Osteocyte (in vitro differentiated cells): ENCODE measurements at regions not wholly inside any gene's neighbourhood (a gene's known extent, or its start where the extent isn't known, plus 50 kb on each side); places are given as distances from the start of the nearest gene placed in this dataset.

Experiments used
- DNase-seq: peaks from one replicate; pipeline ENCODE4 v3.0.0; 2021; ENCODE audit warnings: mixed read lengths; ENCODE audit not compliant: unreplicated experiment; ENCODE audit errors: extremely low spot score
- H3K27ac Mint-ChIP-seq: one replicate; pipeline ENCODE4 v1.8.0; 2021; ENCODE audit warnings: mild to moderate bottlenecking, mixed read lengths; ENCODE audit not compliant: unreplicated experiment
- H3K27me3 Mint-ChIP-seq: one replicate; pipeline ENCODE4 v1.8.0; 2021; ENCODE audit warnings: mixed read lengths; ENCODE audit not compliant: unreplicated experiment
- H3K36me3 Mint-ChIP-seq: one replicate; pipeline ENCODE4 v1.8.0; 2021; ENCODE audit warnings: mixed read lengths; ENCODE audit not compliant: unreplicated experiment
- H3K4me1 Mint-ChIP-seq: one replicate; pipeline ENCODE4 v1.8.0; 2021; ENCODE audit warnings: mixed read lengths; ENCODE audit not compliant: unreplicated experiment
- H3K4me3 Mint-ChIP-seq: one replicate; pipeline ENCODE4 v1.8.0; 2021; ENCODE audit warnings: mild to moderate bottlenecking, moderate library complexity, mixed read lengths; ENCODE audit not compliant: unreplicated experiment
- H3K9me3 Mint-ChIP-seq: one replicate; pipeline ENCODE4 v1.8.0; 2021; ENCODE audit warnings: mixed read lengths; ENCODE audit not compliant: unreplicated experiment
- CTCF ChIP-seq: fragments of 200-600 bp; sonication (generic); IDR thresholded peaks from 2 replicates; pipeline ENCODE4 v1.5.0; 2021; ENCODE audit warnings: antibody characterized with exemption, mild to moderate bottlenecking, moderate library complexity

- Mint-ChIP-seq H3K9me3 (no peaks in the 10 kb centered on the region), H3K36me3 (peaks cover 3% of the 10 kb centered on the region), H3K27ac (no peak overlapping the region), H3K27me3 (no peaks in the 10 kb centered on the region), H3K4me1 (peaks cover 24% of the 10 kb centered on the region), H3K4me3 (no peak overlapping the region)
- DNase-seq: no peak
- no peak for TF ChIP-seq CTCF
Measured at GRCh38 chr15:81955382-81956062, 90.3 kb downstream of the MEX3B start.

GRCh38 chr15:81954158-81954783 is 91.5 kb downstream of the MEX3B start:
- no peak overlapping the region for H3K27ac Mint-ChIP-seq
- H3K4me1 Mint-ChIP-seq: peaks cover 24% of the 10 kb centered on the region
- H3K9me3 Mint-ChIP-seq: no peaks in the 10 kb centered on the region
- H3K27me3 Mint-ChIP-seq: no peaks in the 10 kb centered on the region
- H3K36me3 Mint-ChIP-seq: peaks cover 3% of the 10 kb centered on the region
- no peak for DNase-seq
- no peak overlapping the region for H3K4me3 Mint-ChIP-seq
- no peak for TF ChIP-seq CTCF

GRCh38 chr15:81950841-81951414 is 94.9 kb downstream of the MEX3B start:
- H3K27ac Mint-ChIP-seq: peak overlapping the region; percentile 1
- H3K9me3 Mint-ChIP-seq: no peaks in the 10 kb centered on the region
- no peak overlapping the region for H3K4me3 Mint-ChIP-seq
- no peak for TF ChIP-seq CTCF
- no peak for DNase-seq
- H3K4me1 Mint-ChIP-seq: peaks cover 36% of the 10 kb centered on the region
- H3K27me3 Mint-ChIP-seq: no peaks in the 10 kb centered on the region
- H3K36me3 Mint-ChIP-seq: peaks cover 4% of the 10 kb centered on the region

GRCh38 chr15:81948751-81949150 is 97.1 kb downstream of the MEX3B start:
- H3K9me3 Mint-ChIP-seq: no peaks in the 10 kb centered on the region
- peaks cover 6% of the 10 kb centered on the region for H3K36me3 Mint-ChIP-seq
- DNase-seq: no peak
- H3K4me1 Mint-ChIP-seq: peaks cover 31% of the 10 kb centered on the region
- TF ChIP-seq CTCF: no peak
- H3K27ac Mint-ChIP-seq: no peak overlapping the region
- no peak overlapping the region for H3K4me3 Mint-ChIP-seq
- no peaks in the 10 kb centered on the region for H3K27me3 Mint-ChIP-seq

GRCh38 chr15:81948222-81948621 is 97.6 kb downstream of the MEX3B start:
- peaks cover 6% of the 10 kb centered on the region for H3K36me3 Mint-ChIP-seq
- H3K27me3 Mint-ChIP-seq: no peaks in the 10 kb centered on the region
- no peak overlapping the region for H3K4me3 Mint-ChIP-seq
- H3K9me3 Mint-ChIP-seq: no peaks in the 10 kb centered on the region
- no peak overlapping the region for H3K27ac Mint-ChIP-seq
- H3K4me1 Mint-ChIP-seq: peaks cover 30% of the 10 kb centered on the region
- no peak for DNase-seq
- TF ChIP-seq CTCF: no peak
